ENCODE measurements at regions not wholly inside any gene's neighbourhood (a gene's known extent, or its start where the extent isn't known, plus 50 kb on each side); places are given as distances from the start of the nearest gene placed in this dataset.

- no peak for TF ChIP-seq CTCF (IDR thresholded peaks at IDR 0.05)
- Histone ChIP-seq H3K4me3 (no peak overlapping the region), H3K9me3 (no peaks in the 10 kb centered on the region), H3K27ac (no peak overlapping the region), H3K36me3 (no peaks in the 10 kb centered on the region), H3K4me1 (no peaks in the 10 kb centered on the region), H3K27me3 (peaks cover 0 to 8% of the 10 kb centered on the region in 2 donors)
- DNase-seq (no peak), ATAC-seq (no peak)
- intact Hi-C loops (cut with DNase I), result no loop called here
Observed at GRCh38 chr2:236855866-236856847, 229.5 kb upstream of the COPS8 start.

- Histone ChIP-seq H3K27ac (no peak overlapping the region), H3K36me3 (no peaks in the 10 kb centered on the region), H3K4me1 (no peaks in the 10 kb centered on the region), H3K4me3 (no peak overlapping the region), H3K27me3 (peaks cover 0 to 8% of the 10 kb centered on the region in 2 donors), H3K9me3 (no peaks in the 10 kb centered on the region)
- DNase-seq (no peak), ATAC-seq (no peak)
- intact Hi-C loops (cut with DNase I), result no loop called here
- TF ChIP-seq CTCF (IDR thresholded peaks at IDR 0.05), result no peak
Observed at GRCh38 chr2:236856848-236857235, 228.8 kb upstream of the COPS8 start.

GRCh38 chr2:236857246-236857645, 228.4 kb upstream of the COPS8 start:
- no peak overlapping the region for H3K4me3 ChIP-seq
- no peak for TF ChIP-seq CTCF (IDR thresholded peaks at IDR 0.05)
- H3K4me1 ChIP-seq, result no peaks in the 10 kb centered on the region
- H3K36me3 ChIP-seq, result no peaks in the 10 kb centered on the region
- ATAC-seq, result no peak
- intact Hi-C loops (cut with DNase I), result no loop called here
- DNase-seq, result no peak
- peaks cover 0 to 8% of the 10 kb centered on the region in 2 donors for H3K27me3 ChIP-seq
- no peaks in the 10 kb centered on the region for H3K9me3 ChIP-seq
- no peak overlapping the region for H3K27ac ChIP-seq

GRCh38 chr2:236857781-236858180, 227.9 kb upstream of the COPS8 start:
- no peak for TF ChIP-seq CTCF (IDR thresholded peaks at IDR 0.05)
- Histone ChIP-seq H3K36me3 (no peaks in the 10 kb centered on the region), H3K27me3 (peaks cover 0 to 8% of the 10 kb centered on the region in 2 donors), H3K27ac (no peak overlapping the region), H3K9me3 (no peaks in the 10 kb centered on the region), H3K4me3 (no peak overlapping the region), H3K4me1 (no peaks in the 10 kb centered on the region)
- DNase-seq, result no peak
- intact Hi-C loops (cut with DNase I), result no loop called here
- no peak for ATAC-seq

- intact Hi-C loops (cut with DNase I), result no loop called here
- Histone ChIP-seq H3K4me3 (no peak overlapping the region), H3K9me3 (no peaks in the 10 kb centered on the region), H3K27me3 (peaks cover 0 to 8% of the 10 kb centered on the region in 2 donors), H3K36me3 (no peaks in the 10 kb centered on the region), H3K27ac (no peak overlapping the region), H3K4me1 (no peaks in the 10 kb centered on the region)
- TF ChIP-seq CTCF (IDR thresholded peaks at IDR 0.05), result no peak
- no peak for DNase-seq
- no peak for ATAC-seq
Observed at GRCh38 chr2:236858661-236859060, 227.0 kb upstream of the COPS8 start.

Measured in left lung (tissue), 4 donors.